HepG2 (cell line): ENCODE measurements at regions not wholly inside any gene's neighbourhood (a gene's known extent, or its start where the extent isn't known, plus 50 kb on each side); places are given as distances from the start of the nearest gene placed in this dataset.

Experiments used
- ATAC-seq: fragments of 200-7000 bp; cut with Tn5 transposase; 3 replicates; pipeline ENCODE4 v1.9.1; 2020; ENCODE audit warnings: mild to moderate bottlenecking, moderate library complexity
- BruUV-seq: library from RNA; stranded (reverse); fragments of 400-500 nt; replicated peaks from 2 replicates; lab custom pipeline; 2021; lab: Mats Ljungman, UMichigan
- CTCF ChIA-PET: fragments of 300-600 bp; formaldehyde crosslinking; extraction: SDS; loops from one replicate; lab custom pipeline; 2021; ENCODE audit warnings: low total read pairs, inconsistent platforms, low intra/inter-chr PET ratio; lab: Yijun Ruan, JAX
- POLR2A ChIA-PET: fragments of 350-600 bp; sonication (Branson Sonifier 250); formaldehyde crosslinking; loops from one replicate; lab custom pipeline; 2020; ENCODE audit warnings: antibody characterized with exemption, inconsistent platforms; lab: Yijun Ruan, JAX
- DNase-seq: peaks from one replicate; pipeline ENCODE4 v3.0.0-alpha.2; 2015; ENCODE audit warnings: low spot score
- FAIRE-seq: peaks from 3 replicates; lab custom pipeline; 2011; peaks lifted over from hg19 to GRCh38; lab: Jason Lieb, UNC
- H2AFZ ChIP-seq: one replicate; pipeline ENCODE4 v1.6.1; 2011; ENCODE audit warnings: low read length, inconsistent platforms
- H3K27ac ChIP-seq: fragments of 300-600 bp; 3 replicates; pipeline ENCODE4 v1.8.0; 2011; ENCODE audit warnings: mixed run types, mild to moderate bottlenecking, mixed read lengths, low read length, inconsistent platforms; ENCODE audit not compliant: insufficient read depth; ENCODE audit errors: extremely low read length
- H3K27me3 ChIP-seq, 2 experiments: fragments of 200-600 bp in 1 of 2; 2 replicates in 1 of 2; 3 replicates in 1 of 2; pipeline versions ENCODE4 v1.6.0 to v1.8.0; 2011; ENCODE audit warnings: low read length in 2 of 2, mild to moderate bottlenecking in 2 of 2, moderate library complexity in 2 of 2, inconsistent platforms in 1 of 2; ENCODE audit not compliant: insufficient read depth in 2 of 2, control insufficient read depth in 1 of 2
- H3K36me3 ChIP-seq, 2 experiments: fragments of 200-600 bp in 1 of 2; replicated peaks in 1 of 2; 2 replicates in 1 of 2; 3 replicates in 1 of 2; pipeline versions ENCODE4 v1.5.1 to v1.8.0; 2011; ENCODE audit warnings: low read length in 2 of 2, inconsistent platforms in 1 of 2; ENCODE audit not compliant: insufficient read depth in 2 of 2, control insufficient read depth in 1 of 2
- H3K4me1 ChIP-seq: 2 replicates; pipeline ENCODE4 v1.5.1; 2012; ENCODE audit warnings: low read length, inconsistent platforms; ENCODE audit not compliant: insufficient read depth
- H3K4me2 ChIP-seq: 2 replicates; pipeline ENCODE4 v1.6.0; 2011; ENCODE audit warnings: low read depth, low read length, inconsistent platforms
- H3K4me3 ChIP-seq, 3 experiments: fragments of 200-600 bp in 1 of 3; sonication (generic), shearing (Covaris generic) in 1 of 3; replicated peaks in 1 of 3; 2 replicates each; pipeline ENCODE4 v1.5.1; 2011 to 2016; ENCODE audit warnings: low read length in 3 of 3, inconsistent platforms in 2 of 3, low read depth in 2 of 3, mild to moderate bottlenecking in 2 of 3, control low read depth in 1 of 3, mixed read lengths in 1 of 3; ENCODE audit not compliant: insufficient read depth in 1 of 3
- H3K79me2 ChIP-seq: one replicate; pipeline ENCODE4 v1.6.1; 2011; ENCODE audit warnings: low read length, inconsistent platforms; ENCODE audit not compliant: insufficient read depth
- H3K9ac ChIP-seq: 2 replicates; pipeline ENCODE4 v1.6.0; 2011; ENCODE audit warnings: mild to moderate bottlenecking, low read depth, low read length, inconsistent platforms; ENCODE audit not compliant: insufficient read depth
- H3K9me3 ChIP-seq: 2 replicates; pipeline ENCODE4 v1.5.1; 2012; ENCODE audit warnings: mild to moderate bottlenecking, low read length
- H4K20me1 ChIP-seq: 2 replicates; pipeline ENCODE4 v1.6.0; 2011; ENCODE audit warnings: inconsistent platforms, mild to moderate bottlenecking, low read length, moderate library complexity; ENCODE audit not compliant: insufficient read depth
- ATF5 ChIP-seq: sonication (generic); formaldehyde crosslinking; IDR thresholded peaks from 2 replicates; pipeline ENCODE4 v1.4.0; 2020; ENCODE audit warnings: mild to moderate bottlenecking, low read depth, missing genetic modification reagents
- ATF7 ChIP-seq, 2 experiments: fragments of 450-650 bp in 1 of 2; sonication (generic) in 1 of 2; formaldehyde crosslinking in 1 of 2; IDR thresholded peaks; 2 replicates each; pipeline versions ENCODE4 v1.4.0 to v1.6.1; 2016 to 2020; ENCODE audit warnings: antibody characterized with exemption in 1 of 2, mild to moderate bottlenecking in 1 of 2, missing genetic modification reagents in 1 of 2
- CSRNP1 ChIP-seq: sonication (generic); formaldehyde crosslinking; IDR thresholded peaks from 2 replicates; pipeline ENCODE4 v1.8.1; 2023; ENCODE audit warnings: mild to moderate bottlenecking, missing genetic modification reagents
- E2F1 ChIP-seq: sonication (generic); formaldehyde crosslinking; IDR thresholded peaks from 2 replicates; pipeline ENCODE4 v1.5.0; 2020; ENCODE audit warnings: missing genetic modification reagents
- KIAA2018 ChIP-seq: sonication (generic); formaldehyde crosslinking; IDR thresholded peaks from 2 replicates; pipeline ENCODE4 v1.5.0; 2020; ENCODE audit warnings: mild to moderate bottlenecking, missing genetic modification reagents, borderline replicate concordance
- MAZ ChIP-seq, 2 experiments: sonication (generic) in 1 of 2; formaldehyde crosslinking in 1 of 2; IDR thresholded peaks; 2 replicates each; pipeline versions ENCODE4 v1.5.0 to v1.6.1; 2012 to 2020; ENCODE audit warnings: low read depth in 2 of 2, mild to moderate bottlenecking in 2 of 2, borderline replicate concordance in 1 of 2, improper control_type of control experiment in 1 of 2, low read length in 1 of 2, missing genetic modification reagents in 1 of 2, moderate library complexity in 1 of 2
- ZNF546 ChIP-seq: sonication (generic); formaldehyde crosslinking; conservative IDR thresholded peaks from 2 replicates; pipeline ENCODE4 v1.8.1; 2023; ENCODE audit warnings: mild to moderate bottlenecking, missing genetic modification reagents
- WGBS: methylation state at CpG from one replicate; pipeline ENCODE4 v1.1.6; 2017; ENCODE audit warnings: low lambda C conversion rate; 5-methylcytosine and 5-hydroxymethylcytosine counted together
- in situ Hi-C: cut with HindIII; loops from 2 replicates; pipeline ENCODE4 v1.10.0; 2017; ENCODE audit warnings: low pct_unique_long_range_greater_than_20kb; ENCODE audit not compliant: extremely low pct_ligation_motif_present
- intact Hi-C: fragments of 100-400 bp; cut with micrococcal nuclease; formaldehyde crosslinking; loops from one replicate; pipeline ENCODE4 v1.10.0; 2022; ENCODE audit not compliant: unreplicated experiment

- Histone ChIP-seq H2AFZ (no peak overlapping the region), H3K4me3 (no peak overlapping the region), H3K9ac (no peak overlapping the region)
- no peak for TF ChIP-seq ZNF546 (CRISPR knock-in tag)
- TF ChIP-seq CSRNP1 = no peak
- no peak for TF ChIP-seq E2F1 (CRISPR knock-in tag)
- TF ChIP-seq ATF7 (IDR thresholded peaks at IDR 0.05) = no peak
- no peak for TF ChIP-seq ATF7 (CRISPR knock-in tag; IDR thresholded peaks at IDR 0.05)
- TF ChIP-seq ATF5 (CRISPR knock-in tag) = no peak
- TF ChIP-seq KIAA2018 (CRISPR knock-in tag) = no peak
- no peak for TF ChIP-seq MAZ (IDR thresholded peaks at IDR 0.05; ENCODE audit: borderline replicate concordance, low read depth, low read length)
- TF ChIP-seq MAZ (CRISPR knock-in tag; IDR thresholded peaks at IDR 0.05; ENCODE audit: low read depth) = no peak
- TF ChIP-seq, all 625 proteins: peak for 0
- H3K79me2 ChIP-seq = no peaks in the 10 kb centered on the region
- FAIRE-seq (no peak), DNase-seq (no peak), ATAC-seq (no peak)
- POLR2A ChIA-PET = no interaction called here
- no peak overlapping the region for H3K4me2 ChIP-seq
- H3K4me1 ChIP-seq = no peaks in the 10 kb centered on the region
- no peaks in the 10 kb centered on the region for H3K9me3 ChIP-seq
- H3K36me3 ChIP-seq = no peaks in the 10 kb centered on the region
- in situ Hi-C loops (no loop called here), intact Hi-C loops (no loop called here)
- H3K27ac ChIP-seq = no peak overlapping the region
- WGBS = 0% methylated on average over 1 of the region's 1 CpG
- H4K20me1 ChIP-seq = no peaks in the 10 kb centered on the region
- no TSS peak for BruUV-seq
- H3K27me3 ChIP-seq = peaks cover 0 to 9% of the 10 kb centered on the region in 2 experiments; a peak in 2 of 5 replicates
- CTCF ChIA-PET = no interaction called here
These were observed 429.9 kb upstream of the KLF6 start for GRCh38 chr10:4214908-4215307.
